Mucosa of descending colon (tissue), 3 donors: ENCODE measurements at regions not wholly inside any gene's neighbourhood (a gene's known extent, or its start where the extent isn't known, plus 50 kb on each side); places are given as distances from the start of the nearest gene placed in this dataset.

ENCODE experiments used
- ATAC-seq: fragments of 200-7000 bp; cut with Tn5 transposase; one replicate; pipeline ENCODE4 v1.9.1; 2020; ENCODE audit warnings: mild to moderate bottlenecking, moderate library complexity
- DNase-seq, 3 donors: peaks; one replicate each; pipeline ENCODE4 v3.0.0-alpha.2; 2020
- H3K36me3 ChIP-seq: fragments of 200-600 bp; one replicate; pipeline ENCODE4 v1.8.0; 2021; ENCODE audit warnings: low read depth, mild to moderate bottlenecking
- H3K4me1 ChIP-seq: fragments of 200-600 bp; one replicate; pipeline ENCODE4 v1.8.0; 2021; ENCODE audit warnings: low read depth, mild to moderate bottlenecking
- H3K4me3 ChIP-seq: fragments of 200-600 bp; one replicate; pipeline ENCODE4 v1.8.0; 2021; ENCODE audit warnings: mild to moderate bottlenecking
- H3K9me3 ChIP-seq: fragments of 200-600 bp; one replicate; pipeline ENCODE4 v1.8.0; 2021; ENCODE audit warnings: mild to moderate bottlenecking
- intact Hi-C, 2 donors: fragments of 100-400 bp; cut with DNase I in 1 of 2; cut with micrococcal nuclease in 1 of 2; formaldehyde crosslinking; loops; one replicate each; pipeline versions ENCODE4 v1.11.0 to v1.11.1; 2022; cut with DNase I, micrococcal nuclease
- TF ChIP-seq, protein P1 (sequence below): fragments of 200-600 bp; IDR thresholded peaks from one replicate; pipeline ENCODE4 v1.8.0; 2022; ENCODE audit warnings: antibody characterized with exemption, mild to moderate bottlenecking
- donor health status: DM: no; HTN: no; CAD: no; lungs with moderate emphysema.
- donor health status: DM: no; HTN: no; CAD: no.
- donor health status: DM: no; HTN: yes; CAD: no.

GRCh38 chr4:108483079-108483478 is 137.3 kb upstream of the RPL34 start:
- intact Hi-C loops: no loop called here
- no peaks in the 10 kb centered on the region for H3K9me3 ChIP-seq
- H3K4me3 ChIP-seq: no peak overlapping the region
- no peak for ATAC-seq
- H3K4me1 ChIP-seq: no peaks in the 10 kb centered on the region
- no peak for DNase-seq
- H3K36me3 ChIP-seq: no peaks in the 10 kb centered on the region
- TF ChIP-seq, protein P1, sequence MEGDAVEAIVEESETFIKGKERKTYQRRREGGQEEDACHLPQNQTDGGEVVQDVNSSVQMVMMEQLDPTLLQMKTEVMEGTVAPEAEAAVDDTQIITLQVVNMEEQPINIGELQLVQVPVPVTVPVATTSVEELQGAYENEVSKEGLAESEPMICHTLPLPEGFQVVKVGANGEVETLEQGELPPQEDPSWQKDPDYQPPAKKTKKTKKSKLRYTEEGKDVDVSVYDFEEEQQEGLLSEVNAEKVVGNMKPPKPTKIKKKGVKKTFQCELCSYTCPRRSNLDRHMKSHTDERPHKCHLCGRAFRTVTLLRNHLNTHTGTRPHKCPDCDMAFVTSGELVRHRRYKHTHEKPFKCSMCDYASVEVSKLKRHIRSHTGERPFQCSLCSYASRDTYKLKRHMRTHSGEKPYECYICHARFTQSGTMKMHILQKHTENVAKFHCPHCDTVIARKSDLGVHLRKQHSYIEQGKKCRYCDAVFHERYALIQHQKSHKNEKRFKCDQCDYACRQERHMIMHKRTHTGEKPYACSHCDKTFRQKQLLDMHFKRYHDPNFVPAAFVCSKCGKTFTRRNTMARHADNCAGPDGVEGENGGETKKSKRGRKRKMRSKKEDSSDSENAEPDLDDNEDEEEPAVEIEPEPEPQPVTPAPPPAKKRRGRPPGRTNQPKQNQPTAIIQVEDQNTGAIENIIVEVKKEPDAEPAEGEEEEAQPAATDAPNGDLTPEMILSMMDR: no peak

DNA sequence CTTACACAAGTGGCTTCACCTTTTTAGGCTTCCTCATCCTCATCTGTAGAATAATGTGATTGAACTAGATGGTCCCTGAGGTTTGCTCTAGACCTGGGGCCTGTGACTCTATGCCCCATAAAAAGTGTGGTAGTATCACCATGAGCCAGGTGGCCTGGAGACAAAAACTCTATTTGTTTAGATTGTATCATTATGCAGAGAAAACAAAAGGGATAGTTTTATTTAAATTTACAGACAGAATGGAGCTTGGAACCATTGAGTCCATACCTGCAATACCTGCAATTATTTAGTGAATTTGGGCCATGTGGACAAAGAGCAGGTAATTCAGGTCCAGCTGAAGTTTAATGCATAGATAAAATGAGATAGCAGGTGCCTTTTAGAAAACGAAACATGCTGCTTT is 139.5 kb upstream of the RPL34 start:
- intact Hi-C loops: no loop called here
- Histone ChIP-seq H3K4me3 (no peak overlapping the region), H3K9me3 (no peaks in the 10 kb centered on the region), H3K36me3 (no peaks in the 10 kb centered on the region), H3K4me1 (no peaks in the 10 kb centered on the region)
- DNase-seq (no peak), ATAC-seq (no peak)
- TF ChIP-seq, protein P1: no peak

GRCh38 chr4:108477527-108478108 is 142.8 kb upstream of the RPL34 start:
- Histone ChIP-seq H3K36me3 (no peaks in the 10 kb centered on the region), H3K4me1 (no peaks in the 10 kb centered on the region), H3K4me3 (no peak overlapping the region), H3K9me3 (no peaks in the 10 kb centered on the region)
- DNase-seq: no peak
- TF ChIP-seq, protein P1: no peak
- ATAC-seq: no peak
- intact Hi-C loops: no loop called here

GRCh38 chr4:108473163-108473720 is 147.1 kb upstream of the RPL34 start:
- no peaks in the 10 kb centered on the region for H3K4me1 ChIP-seq
- H3K36me3 ChIP-seq: no peaks in the 10 kb centered on the region
- ATAC-seq: no peak
- intact Hi-C loops: no loop called here
- H3K4me3 ChIP-seq: no peak overlapping the region
- TF ChIP-seq, protein P1: no peak
- no peak for DNase-seq
- no peaks in the 10 kb centered on the region for H3K9me3 ChIP-seq

DNA sequence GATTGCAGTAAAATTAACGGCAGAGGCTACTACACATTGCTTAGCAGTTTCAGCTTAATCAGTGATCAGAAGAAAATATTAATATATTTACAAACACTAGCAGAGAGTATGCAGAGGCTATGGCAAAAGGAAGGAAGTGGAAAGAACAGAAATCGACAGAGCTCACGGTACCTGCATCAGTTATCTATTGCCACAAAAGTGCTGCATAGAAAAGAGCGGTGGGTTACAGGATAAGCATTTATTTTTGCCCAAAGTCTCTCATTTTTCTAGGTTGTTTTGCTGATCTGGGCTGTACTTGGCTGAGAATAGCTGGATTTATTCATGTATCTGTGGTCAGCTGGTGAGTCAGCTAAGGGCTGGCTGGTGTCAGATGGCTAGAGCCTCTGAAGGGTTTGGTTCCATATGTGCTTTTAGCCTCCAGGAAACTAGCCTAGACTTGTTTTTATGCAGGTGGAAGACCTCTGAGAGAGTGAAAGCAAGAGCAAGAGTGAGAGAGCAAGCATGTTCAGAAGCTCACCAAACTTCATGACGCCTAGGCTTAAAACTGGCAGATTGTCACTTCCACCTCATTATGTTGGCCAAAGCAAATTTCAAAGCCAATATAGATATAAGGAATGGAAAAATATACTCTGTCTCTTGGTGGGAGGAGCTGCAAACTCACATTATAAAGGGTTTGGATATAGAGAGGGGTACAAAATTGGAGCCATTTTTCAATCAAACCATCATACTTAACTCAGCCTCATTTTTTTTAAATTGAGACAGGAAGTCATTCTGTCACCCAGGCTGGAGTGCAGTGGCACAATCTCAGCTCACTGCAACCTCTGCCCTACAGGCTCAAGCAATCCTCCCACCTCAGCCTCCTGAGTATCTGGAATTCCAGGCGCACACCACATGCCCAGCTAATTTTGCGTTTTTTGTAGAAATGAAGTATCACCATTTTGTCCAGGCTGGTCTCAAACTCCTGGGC is 153.2 kb upstream of the RPL34 start:
- no peak for ATAC-seq
- intact Hi-C loops: no loop called here

More for the DNA sequence above, 153.2 kb upstream of the RPL34 start:
- no peak for DNase-seq
- TF ChIP-seq, protein P1: no peak
- Histone ChIP-seq H3K4me3 (no peak overlapping the region), H3K4me1 (no peaks in the 10 kb centered on the region), H3K36me3 (no peaks in the 10 kb centered on the region), H3K9me3 (no peaks in the 10 kb centered on the region)
